IPS DF 6.9 (cell line): ENCODE measurements at regions not wholly inside any gene's neighbourhood (a gene's known extent, or its start where the extent isn't known, plus 50 kb on each side); places are given as distances from the start of the nearest gene placed in this dataset.

Experiments
- DNase-seq: peaks from one replicate; pipeline ENCODE4 v3.0.0-alpha.2; 2013; ENCODE audit warnings: low read depth, low spot score
- H3K27ac ChIP-seq: one replicate; pipeline ENCODE4 v1.5.1; 2013; ENCODE audit warnings: low read length, control low read depth
- H3K27me3 ChIP-seq: 2 replicates; pipeline ENCODE4 v1.6.1; 2013; ENCODE audit warnings: mild to moderate bottlenecking, low read length; ENCODE audit not compliant: control insufficient read depth, insufficient read depth
- H3K36me3 ChIP-seq: 2 replicates; pipeline ENCODE4 v1.6.1; 2013; ENCODE audit warnings: low read length; ENCODE audit not compliant: control insufficient read depth, insufficient read depth
- H3K4me1 ChIP-seq: 2 replicates; pipeline ENCODE4 v1.6.1; 2013; ENCODE audit warnings: low read length; ENCODE audit not compliant: control insufficient read depth, insufficient read depth
- H3K4me3 ChIP-seq: 2 replicates; pipeline ENCODE4 v1.5.1; 2013; ENCODE audit warnings: mild to moderate bottlenecking, low read length
- H3K9me3 ChIP-seq: 2 replicates; pipeline ENCODE4 v1.6.1; 2013; ENCODE audit warnings: low read length, inconsistent platforms; ENCODE audit not compliant: control insufficient read depth, insufficient read depth
- WGBS: extraction: QIAGEN DNeasy Blood & Tissue Kit; methylation state at CpG from one replicate; pipeline ENCODE4 v1.1.7; 2013; ENCODE audit warnings: mixed read lengths, missing lambda C conversion rate; ENCODE audit not compliant: insufficient read length, insufficient coverage; 5-methylcytosine and 5-hydroxymethylcytosine counted together

- DNase-seq: no peak
- WGBS: no CpG with 5 or more reads among the region's 2 CpGs
- no peak overlapping the region for H3K27ac ChIP-seq
- H3K4me1 ChIP-seq: no peaks in the 10 kb centered on the region
- no peaks in the 10 kb centered on the region for H3K27me3 ChIP-seq
- 0 out of 2 replicates have a peak, but pooled peaks cover 2% of the 10 kb centered on the region for H3K36me3 ChIP-seq
- H3K4me3 ChIP-seq: no peak overlapping the region
- H3K9me3 ChIP-seq: no peaks in the 10 kb centered on the region
Observed at GRCh38 chr16:50440531-50440930, 71.7 kb upstream of the BRD7 start.

GRCh38 chr16:50437769-50438437 is 69.1 kb upstream of the BRD7 start:
- H3K27ac ChIP-seq: no peak overlapping the region
- 0 out of 2 replicates have a peak, but pooled peaks cover 2% of the 10 kb centered on the region for H3K36me3 ChIP-seq
- no peaks in the 10 kb centered on the region for H3K9me3 ChIP-seq
- H3K27me3 ChIP-seq: no peaks in the 10 kb centered on the region
- H3K4me3 ChIP-seq: no peak overlapping the region
- WGBS: no CpG with 5 or more reads among the region's 13 CpGs
- DNase-seq: no peak
- no peaks in the 10 kb centered on the region for H3K4me1 ChIP-seq

- no peaks in the 10 kb centered on the region for H3K36me3 ChIP-seq
- WGBS: no CpG with 5 or more reads among the region's 3 CpGs
- H3K27me3 ChIP-seq: no peaks in the 10 kb centered on the region
- no peak overlapping the region for H3K4me3 ChIP-seq
- no peaks in the 10 kb centered on the region for H3K9me3 ChIP-seq
- DNase-seq: no peak
- no peak overlapping the region for H3K27ac ChIP-seq
- H3K4me1 ChIP-seq: no peaks in the 10 kb centered on the region
Observed at GRCh38 chr16:50436271-50436670, 67.5 kb upstream of the BRD7 start.

- WGBS: no CpG with 5 or more reads among the region's 7 CpGs
- H3K36me3 ChIP-seq: no peaks in the 10 kb centered on the region
Observed at GRCh38 chr16:50434872-50435478, 66.2 kb upstream of the BRD7 start.

GRCh38 chr16:50430076-50430475 is 61.3 kb upstream of the BRD7 start:
- no peak for DNase-seq
- H3K4me3 ChIP-seq: no peak overlapping the region
- H3K36me3 ChIP-seq: no peaks in the 10 kb centered on the region
- WGBS: no CpG with 5 or more reads among the region's 3 CpGs
- H3K9me3 ChIP-seq: no peaks in the 10 kb centered on the region
- H3K27ac ChIP-seq: no peak overlapping the region
- no peaks in the 10 kb centered on the region for H3K4me1 ChIP-seq
- no peaks in the 10 kb centered on the region for H3K27me3 ChIP-seq

More at GRCh38 chr16:50434872-50435478, 66.2 kb upstream of the BRD7 start:
- no peak for DNase-seq
- Histone ChIP-seq H3K27me3 (no peaks in the 10 kb centered on the region), H3K4me3 (no peak overlapping the region), H3K4me1 (no peaks in the 10 kb centered on the region), H3K27ac (no peak overlapping the region), H3K9me3 (no peaks in the 10 kb centered on the region)

- no peak for DNase-seq
- H3K4me3 ChIP-seq: no peak overlapping the region
- no peaks in the 10 kb centered on the region for H3K4me1 ChIP-seq
- no peaks in the 10 kb centered on the region for H3K9me3 ChIP-seq
- H3K36me3 ChIP-seq: no peaks in the 10 kb centered on the region
- H3K27me3 ChIP-seq: no peaks in the 10 kb centered on the region
- H3K27ac ChIP-seq: no peak overlapping the region
Observed at GRCh38 chr16:50428742-50429141, 60.0 kb upstream of the BRD7 start.

- no peaks in the 10 kb centered on the region for H3K4me1 ChIP-seq
- H3K27ac ChIP-seq: no peak overlapping the region
- H3K4me3 ChIP-seq: no peak overlapping the region
- H3K36me3 ChIP-seq: no peaks in the 10 kb centered on the region
- WGBS: no CpG with 5 or more reads among the region's 2 CpGs
- no peak for DNase-seq
- H3K9me3 ChIP-seq: no peaks in the 10 kb centered on the region; the same call in 1 of the 2 replicates
- H3K27me3 ChIP-seq: no peaks in the 10 kb centered on the region
Observed at GRCh38 chr16:50428116-50428515, 59.3 kb upstream of the BRD7 start.

GRCh38 chr16:50427107-50427506 is 58.3 kb upstream of the BRD7 start:
- no peak overlapping the region for H3K4me3 ChIP-seq
- no peaks in the 10 kb centered on the region for H3K27me3 ChIP-seq
- no peaks in the 10 kb centered on the region for H3K4me1 ChIP-seq
- WGBS: no CpG with 5 or more reads among the region's 6 CpGs
- no peaks in the 10 kb centered on the region; the same call in 1 of the 2 replicates for H3K9me3 ChIP-seq
- no peak for DNase-seq
- H3K36me3 ChIP-seq: no peaks in the 10 kb centered on the region
- no peak overlapping the region for H3K27ac ChIP-seq

GRCh38 chr16:50425648-50426047 is 56.9 kb upstream of the BRD7 start:
- H3K27ac ChIP-seq: no peak overlapping the region
- no peaks in the 10 kb centered on the region for H3K27me3 ChIP-seq
- H3K4me1 ChIP-seq: no peaks in the 10 kb centered on the region
- no peaks in the 10 kb centered on the region for H3K36me3 ChIP-seq
- no peak for DNase-seq
- no peaks in the 10 kb centered on the region; the same call in 1 of the 2 replicates for H3K9me3 ChIP-seq
- H3K4me3 ChIP-seq: no peak overlapping the region
- WGBS: no CpG with 5 or more reads among the region's 8 CpGs

GRCh38 chr16:50425044-50425443 is 56.3 kb upstream of the BRD7 start:
- no CpG with 5 or more reads among the region's 3 CpGs for WGBS
- DNase-seq: no peak
- H3K36me3 ChIP-seq: no peaks in the 10 kb centered on the region
- H3K4me3 ChIP-seq: no peak overlapping the region
- H3K27ac ChIP-seq: no peak overlapping the region
- no peaks in the 10 kb centered on the region; the same call in 1 of the 2 replicates for H3K9me3 ChIP-seq
- H3K27me3 ChIP-seq: no peaks in the 10 kb centered on the region
- H3K4me1 ChIP-seq: no peaks in the 10 kb centered on the region

- no peak overlapping the region for H3K27ac ChIP-seq
- no peaks in the 10 kb centered on the region for H3K36me3 ChIP-seq
- no CpG with 5 or more reads among the region's 1 CpG for WGBS
- H3K9me3 ChIP-seq: no peaks in the 10 kb centered on the region; the same call in 1 of the 2 replicates
- no peak overlapping the region for H3K4me3 ChIP-seq
- no peaks in the 10 kb centered on the region for H3K27me3 ChIP-seq
- no peaks in the 10 kb centered on the region for H3K4me1 ChIP-seq
- no peak for DNase-seq
Observed at GRCh38 chr16:50422926-50423325, 54.1 kb upstream of the BRD7 start.
